Endothelial cell of umbilical vein (primary cell): ENCODE measurements at regions not wholly inside any gene's neighbourhood (a gene's known extent, or its start where the extent isn't known, plus 50 kb on each side); places are given as distances from the start of the nearest gene placed in this dataset.

Source experiments
- BruUV-seq: library from RNA; stranded (reverse); fragments of 400-500 nt; replicated peaks from 2 replicates; lab custom pipeline; 2021; lab: Mats Ljungman, UMichigan
- CTCF ChIA-PET: fragments of 300-600, 350-600 bp; sonication (Branson Sonifier 250); formaldehyde crosslinking; loops from one replicate; lab custom pipeline; 2021; ENCODE audit warnings: antibody characterized with exemption, inconsistent platforms; lab: Charles Lee
- POLR2A ChIA-PET: fragments of 300-600, 350-600 bp; sonication (Branson Sonifier 250); formaldehyde crosslinking; loops from one replicate; lab custom pipeline; 2021; ENCODE audit warnings: antibody characterized with exemption, inconsistent platforms; lab: Charles Lee
- DNase-seq: peaks from one replicate; pipeline ENCODE4 v3.0.0-alpha.2; 2011; ENCODE audit warnings: low read depth, low spot score
- FAIRE-seq: peaks from 2 replicates; lab custom pipeline; 2011; peaks lifted over from hg19 to GRCh38; lab: Jason Lieb, UNC
- H2AFZ ChIP-seq: 2 replicates; pipeline ENCODE4 v1.6.0; 2012; ENCODE audit warnings: low read depth, low read length, control low read depth, inconsistent platforms
- H3K27ac ChIP-seq: 2 replicates; pipeline ENCODE4 v1.5.1; 2011; ENCODE audit warnings: low read depth, mild to moderate bottlenecking, control low read depth, low read length, moderate library complexity; ENCODE audit not compliant: insufficient read depth
- H3K27me3 ChIP-seq, 2 experiments: 2 replicates each; pipeline versions ENCODE4 v1.6.0 to v1.6.1; 2011; ENCODE audit warnings: low read length in 2 of 2, mixed read lengths in 1 of 2; ENCODE audit not compliant: control insufficient read depth in 2 of 2, insufficient read depth in 2 of 2
- H3K36me3 ChIP-seq, 2 experiments: 2 replicates in 1 of 2; 3 replicates in 1 of 2; pipeline ENCODE4 v1.5.1; 2011; ENCODE audit warnings: low read length in 2 of 2, mild to moderate bottlenecking in 1 of 2, moderate library complexity in 1 of 2; ENCODE audit not compliant: control insufficient read depth in 2 of 2, insufficient read depth in 2 of 2; ENCODE audit errors: extremely low read depth in 1 of 2
- H3K4me1 ChIP-seq: 3 replicates; pipeline ENCODE4 v1.5.1; 2011; ENCODE audit warnings: mild to moderate bottlenecking, low read length; ENCODE audit not compliant: control insufficient read depth, insufficient read depth; ENCODE audit errors: extremely low read depth
- H3K4me2 ChIP-seq: 2 replicates; pipeline ENCODE4 v1.6.1; 2011; ENCODE audit warnings: low read length, control low read depth, mixed read lengths; ENCODE audit not compliant: insufficient read depth
- H3K4me3 ChIP-seq, 3 experiments: fragments of 200-600 bp in 1 of 3; sonication (generic), shearing (Covaris generic) in 1 of 3; replicated peaks in 1 of 3; 2 replicates each; pipeline ENCODE4 v1.5.1; 2011 to 2016; ENCODE audit warnings: control low read depth in 3 of 3, low read length in 3 of 3, mild to moderate bottlenecking in 2 of 3, inconsistent platforms in 1 of 3, low read depth in 1 of 3, moderate library complexity in 1 of 3; ENCODE audit not compliant: insufficient read depth in 1 of 3
- H3K79me2 ChIP-seq: 2 replicates; pipeline ENCODE4 v1.6.0; 2012; ENCODE audit warnings: low read length, inconsistent platforms; ENCODE audit not compliant: control insufficient read depth, insufficient read depth
- H3K9ac ChIP-seq: replicated peaks from 2 replicates; pipeline ENCODE3; 2011; ENCODE audit warnings: low read length, control low read depth; ENCODE audit not compliant: insufficient read depth; ENCODE audit errors: extremely low read depth
- H3K9me1 ChIP-seq: replicated peaks from 3 replicates; pipeline ENCODE4 v1.6.0; 2011; ENCODE audit warnings: mild to moderate bottlenecking, low read length; ENCODE audit not compliant: control insufficient read depth, insufficient read depth; ENCODE audit errors: extremely low read depth
- H3K9me3 ChIP-seq: replicated peaks from 2 replicates; pipeline ENCODE4 v1.5.1; 2012; ENCODE audit warnings: low read length, inconsistent platforms; ENCODE audit not compliant: control insufficient read depth, insufficient read depth
- H4K20me1 ChIP-seq: replicated peaks from 2 replicates; pipeline ENCODE3; 2011; ENCODE audit warnings: mild to moderate bottlenecking, low read length; ENCODE audit not compliant: control insufficient read depth, insufficient read depth; ENCODE audit errors: extremely low read depth
- CTCF ChIP-seq, 2 donors: IDR thresholded peaks; 1 replicate in 1 of 2; 2 replicates in 1 of 2; pipeline ENCODE4 v1.5.1; 2011; ENCODE audit warnings: low read length in 2 of 2, mild to moderate bottlenecking in 2 of 2, moderate library complexity in 2 of 2, control low read depth in 1 of 2, inconsistent platforms in 1 of 2, low read depth in 1 of 2; ENCODE audit not compliant: insufficient read depth in 1 of 2; ENCODE audit errors: extremely low read depth in 1 of 2
- EZH2 ChIP-seq: IDR thresholded peaks from 2 replicates; pipeline ENCODE4 v1.6.1; 2012; ENCODE audit warnings: borderline replicate concordance, low read depth, mild to moderate bottlenecking, moderate library complexity, low read length, inconsistent platforms; ENCODE audit not compliant: severe bottlenecking
- FOS ChIP-seq: IDR thresholded peaks from 2 replicates; pipeline ENCODE4 v1.6.1; 2011; ENCODE audit warnings: mild to moderate bottlenecking, low read length, moderate library complexity, borderline replicate concordance; ENCODE audit not compliant: insufficient read depth
- GATA2 ChIP-seq: IDR thresholded peaks from 2 replicates; pipeline ENCODE4 v1.7.0; 2011; ENCODE audit warnings: low read depth, mild to moderate bottlenecking, moderate library complexity, mixed read lengths, low read length; ENCODE audit not compliant: insufficient read length, insufficient read depth
- JUN ChIP-seq: IDR thresholded peaks from 2 replicates; pipeline ENCODE4 v1.6.1; 2011; ENCODE audit warnings: borderline replicate concordance, low read depth; ENCODE audit not compliant: insufficient read length, insufficient read depth
- MAX ChIP-seq: IDR thresholded peaks from 2 replicates; pipeline ENCODE4 v1.6.1; 2011; ENCODE audit not compliant: insufficient read depth, insufficient read length
- MYC ChIP-seq: IDR thresholded peaks from one replicate; pipeline ENCODE4 v1.6.1; 2011; ENCODE audit warnings: mild to moderate bottlenecking, low read depth, low read length
- POLR2A ChIP-seq: IDR thresholded peaks from 2 replicates; pipeline ENCODE4 v1.6.1; 2012; ENCODE audit warnings: low read depth, mild to moderate bottlenecking, control low read depth, low read length
- POLR2AphosphoS5 ChIP-seq: IDR thresholded peaks from 2 replicates; pipeline ENCODE4 v1.6.1; 2012; ENCODE audit warnings: low read depth, mild to moderate bottlenecking, control low read depth, low read length, moderate library complexity; ENCODE audit not compliant: insufficient read depth
- dilution Hi-C: fragments of 300-500 bp; cut with MboI; formaldehyde crosslinking; loops from one replicate; pipeline ENCODE4 v1.15.0; 2019; ENCODE audit warnings: low sequenced_read_pairs; ENCODE audit not compliant: extremely low pct_ligation_motif_present
- intact Hi-C: fragments of 100-400 bp; cut with micrococcal nuclease; formaldehyde crosslinking; loops from one replicate; pipeline ENCODE4 v1.10.0; 2022

GRCh38 chr2:173775440-173775839 is 189.7 kb downstream of the SP3 start:
- Histone ChIP-seq H3K9me1 (no peaks in the 10 kb centered on the region), H3K79me2 (no peaks in the 10 kb centered on the region), H3K4me2 (no peak overlapping the region), H2AFZ (no peak overlapping the region), H3K27ac (no peak overlapping the region), H3K4me1 (no peaks in the 10 kb centered on the region), H4K20me1 (no peaks in the 10 kb centered on the region), H3K9me3 (no peaks in the 10 kb centered on the region), H3K4me3 (no peak overlapping the region), H3K9ac (no peak overlapping the region), H3K27me3 (no peaks in the 10 kb centered on the region), H3K36me3 (no peaks in the 10 kb centered on the region)
- dilution Hi-C loops, result no loop called here
- no TSS peak for BruUV-seq
- DNase-seq (no peak), FAIRE-seq (no peak)
- intact Hi-C loops, result no loop called here
- ChIA-PET POLR2A (no interaction called here), CTCF (no interaction called here)
- no peak for TF ChIP-seq MAX
- TF ChIP-seq GATA2, result no peak
- TF ChIP-seq CTCF (IDR thresholded peaks at IDR 0.05; ENCODE audit: extremely low read depth in 1 of 2, insufficient read depth in 1 of 2, low read depth in 1 of 2, low read length in 2 of 2), result no peak
- TF ChIP-seq JUN, result no peak
- TF ChIP-seq MYC, result no peak
- TF ChIP-seq FOS, result no peak

GRCh38 chr2:173782681-173783080 is 182.5 kb downstream of the SP3 start:
- no peaks in the 10 kb centered on the region for H3K9me3 ChIP-seq
- dilution Hi-C loops, result no loop called here
- H3K4me3 ChIP-seq, result no peak overlapping the region
- TF ChIP-seq EZH2, result no peak
- TF ChIP-seq JUN, result no peak
- TF ChIP-seq MYC, result no peak
- TF ChIP-seq MAX, result no peak
- no peak for TF ChIP-seq FOS
- no peak for TF ChIP-seq POLR2AphosphoS5
- no peak for TF ChIP-seq POLR2A
- TF ChIP-seq CTCF (IDR thresholded peaks at IDR 0.05; ENCODE audit: extremely low read depth in 1 of 2, insufficient read depth in 1 of 2, low read depth in 1 of 2, low read length in 2 of 2), result no peak
- no peak for TF ChIP-seq GATA2
- H3K27ac ChIP-seq, result no peak overlapping the region
- no peak overlapping the region for H3K9ac ChIP-seq
- no peak for DNase-seq
- peaks cover 6 to 10% of the 10 kb centered on the region in 2 experiments for H3K27me3 ChIP-seq
- H3K4me1 ChIP-seq, result no peaks in the 10 kb centered on the region
- POLR2A ChIA-PET, result no interaction called here
- BruUV-seq, result no TSS peak
- H3K36me3 ChIP-seq, result no peaks in the 10 kb centered on the region
- CTCF ChIA-PET, result interaction anchor here (1.0 to 1.3 kb wide), 2 partner anchors 11 to 28 kb away, joined by 3 to 6 read pairs; no protein-coding TSS in a partner anchor
- H3K4me2 ChIP-seq, result no peak overlapping the region
- no peak for FAIRE-seq
- H3K79me2 ChIP-seq, result no peaks in the 10 kb centered on the region
- no peaks in the 10 kb centered on the region for H4K20me1 ChIP-seq
- intact Hi-C loops, result no loop called here
- no peaks in the 10 kb centered on the region for H3K9me1 ChIP-seq
- H2AFZ ChIP-seq, result no peak overlapping the region
